Keratinocyte (primary cell): ENCODE measurements at regions not wholly inside any gene's neighbourhood (a gene's known extent, or its start where the extent isn't known, plus 50 kb on each side); places are given as distances from the start of the nearest gene placed in this dataset.
"Not testable (repeated sequence)": the region's sequence is repeated elsewhere in the genome, so short reads cannot be mapped to it uniquely, and the experiment has no call there.

Experiments used
- EZH2 ChIP-seq: IDR thresholded peaks from one replicate; pipeline ENCODE4 v1.6.1; 2012; ENCODE audit warnings: inconsistent platforms, mild to moderate bottlenecking, low read length, moderate library complexity
- TF ChIP-seq, protein P1 (sequence below), 3 experiments: IDR thresholded peaks in 1 of 3; conservative IDR thresholded peaks in 1 of 3; optimal IDR thresholded peaks in 1 of 3; 2 replicates in 2 of 3; 3 replicates in 1 of 3; pipeline versions ENCODE3 to v1.5.1; 2011; ENCODE audit warnings: low read length in 3 of 3, mild to moderate bottlenecking in 3 of 3, moderate library complexity in 2 of 3, control low read depth in 1 of 3, inconsistent platforms in 1 of 3; ENCODE audit not compliant: insufficient read depth in 2 of 3; ENCODE audit errors: extremely low read depth in 1 of 3

DNA sequence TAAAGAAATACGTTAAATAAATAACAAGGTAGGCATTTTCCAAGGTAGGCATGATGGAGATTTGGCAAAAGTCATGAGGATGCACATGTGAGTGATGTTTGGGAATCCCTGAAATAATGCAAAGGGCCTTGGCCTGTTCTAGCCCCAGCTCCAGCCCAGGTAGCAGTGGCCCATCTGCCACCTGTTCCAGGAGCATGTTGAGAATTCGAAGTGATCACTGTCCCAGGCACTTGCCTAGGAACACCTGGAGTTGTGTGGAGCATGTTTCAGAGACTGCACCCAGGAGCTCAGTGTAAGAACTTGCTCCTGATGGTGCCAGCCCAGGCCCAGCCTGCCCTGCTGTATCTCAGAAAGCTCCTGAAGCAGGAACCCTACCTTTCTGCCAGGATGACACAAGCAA is 201.4 kb downstream of the NPIPB11 start:
- TF ChIP-seq, protein P1, sequence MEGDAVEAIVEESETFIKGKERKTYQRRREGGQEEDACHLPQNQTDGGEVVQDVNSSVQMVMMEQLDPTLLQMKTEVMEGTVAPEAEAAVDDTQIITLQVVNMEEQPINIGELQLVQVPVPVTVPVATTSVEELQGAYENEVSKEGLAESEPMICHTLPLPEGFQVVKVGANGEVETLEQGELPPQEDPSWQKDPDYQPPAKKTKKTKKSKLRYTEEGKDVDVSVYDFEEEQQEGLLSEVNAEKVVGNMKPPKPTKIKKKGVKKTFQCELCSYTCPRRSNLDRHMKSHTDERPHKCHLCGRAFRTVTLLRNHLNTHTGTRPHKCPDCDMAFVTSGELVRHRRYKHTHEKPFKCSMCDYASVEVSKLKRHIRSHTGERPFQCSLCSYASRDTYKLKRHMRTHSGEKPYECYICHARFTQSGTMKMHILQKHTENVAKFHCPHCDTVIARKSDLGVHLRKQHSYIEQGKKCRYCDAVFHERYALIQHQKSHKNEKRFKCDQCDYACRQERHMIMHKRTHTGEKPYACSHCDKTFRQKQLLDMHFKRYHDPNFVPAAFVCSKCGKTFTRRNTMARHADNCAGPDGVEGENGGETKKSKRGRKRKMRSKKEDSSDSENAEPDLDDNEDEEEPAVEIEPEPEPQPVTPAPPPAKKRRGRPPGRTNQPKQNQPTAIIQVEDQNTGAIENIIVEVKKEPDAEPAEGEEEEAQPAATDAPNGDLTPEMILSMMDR (optimal IDR thresholded peaks at IDR 0.05 in 1 of 3, IDR thresholded peaks at IDR 0.05 in 1 of 3, conservative IDR thresholded peaks at IDR 0.05 in 1 of 3; ENCODE audit: extremely low read depth in 1 of 3, insufficient read depth in 2 of 3, low read length in 3 of 3), result not testable (repeated sequence)
- not testable (repeated sequence) for TF ChIP-seq EZH2
